ENCODE measurements at regions not wholly inside any gene's neighbourhood (a gene's known extent, or its start where the extent isn't known, plus 50 kb on each side); places are given as distances from the start of the nearest gene placed in this dataset.
"Not testable (repeated sequence)": the region's sequence is repeated elsewhere in the genome, so short reads cannot be mapped to it uniquely, and the experiment has no call there.

DNA sequence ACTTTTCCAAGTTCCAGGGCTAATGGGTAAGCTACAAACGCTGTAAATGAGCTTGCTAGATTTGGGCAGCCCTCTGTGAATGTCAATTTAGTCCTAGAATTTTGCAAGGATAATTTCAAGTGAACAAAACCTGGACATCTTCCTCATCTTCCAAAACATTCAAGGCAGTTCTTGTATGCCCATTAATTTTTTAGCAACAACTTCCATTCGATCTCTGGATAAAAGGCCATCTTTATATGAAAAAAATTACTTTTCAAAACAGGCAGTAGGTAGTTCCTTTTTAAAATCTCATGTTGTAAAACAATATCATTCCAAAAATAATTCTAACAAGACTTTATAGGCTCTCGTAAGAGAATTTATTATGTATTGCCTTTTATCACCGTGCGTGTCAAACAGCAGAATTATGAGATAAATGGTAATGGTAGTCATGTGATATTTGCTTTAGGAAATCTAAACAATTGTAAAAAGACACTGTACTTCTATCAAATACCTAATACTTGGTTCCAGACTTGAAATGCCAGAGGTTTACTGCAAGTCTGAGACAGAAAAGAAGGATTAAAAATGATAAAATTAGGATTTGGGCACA lies 143.7 kb upstream of the NRP1 start:
- WGBS, 2 donors, result 91 to 93% methylated on average over 5 of the region's 5 CpGs
- intact Hi-C loops (cut with DNase I), result no loop called here

DNA sequence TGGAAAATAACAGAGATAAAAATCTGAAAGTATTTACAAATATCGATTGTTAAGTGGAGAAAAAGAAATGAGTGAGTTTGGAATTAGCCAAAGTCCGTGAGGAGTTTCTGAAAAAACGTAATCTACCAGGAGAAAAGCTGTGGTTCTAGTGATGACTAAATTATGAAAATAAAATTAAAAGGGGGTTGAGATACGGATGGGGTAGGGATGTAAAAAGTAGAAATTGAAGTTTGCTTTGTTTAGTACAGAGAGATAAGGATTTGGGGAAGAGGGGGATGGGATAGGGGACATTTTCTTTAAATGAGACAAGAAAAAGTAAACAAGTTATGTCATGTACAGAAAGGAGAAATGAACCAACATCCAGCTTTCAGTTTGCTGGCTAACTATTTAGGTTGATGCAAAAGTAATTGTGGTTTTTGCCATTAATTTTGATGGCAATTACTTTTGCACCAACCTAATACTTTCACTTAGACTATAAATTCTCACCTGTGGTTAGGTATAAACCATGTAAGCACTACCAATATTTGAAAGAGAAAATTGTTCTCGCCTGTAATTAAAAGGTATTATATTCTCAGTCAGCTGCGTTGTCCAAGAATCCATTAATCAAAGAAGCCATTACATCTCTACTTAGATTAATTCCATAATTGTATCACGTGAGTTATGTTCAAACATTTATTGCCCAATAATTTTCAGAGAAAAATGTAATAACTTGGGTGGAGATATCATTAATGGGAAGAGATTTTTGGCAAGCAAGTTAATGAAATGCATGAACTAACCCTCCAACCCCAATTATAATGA lies 143.0 kb upstream of the NRP1 start:
- H3K27me3 ChIP-seq, result no peaks in the 10 kb centered on the region
- no peaks in the 10 kb centered on the region for H3K36me3 ChIP-seq
- H3K4me3 ChIP-seq, result no peak overlapping the region
- intact Hi-C loops (cut with DNase I), result no loop called here
- 92 to 93% methylated on average over 7 of the region's 7 CpGs for WGBS, 2 donors
- peaks cover 0 to 4% (median 0%) of the 10 kb centered on the region in 9 donors for H3K4me1 ChIP-seq
- no peaks in the 10 kb centered on the region for H3K9me3 ChIP-seq
- DNase-seq, result no peak
- no peak overlapping the region for H3K27ac ChIP-seq
- TF ChIP-seq, protein P1, sequence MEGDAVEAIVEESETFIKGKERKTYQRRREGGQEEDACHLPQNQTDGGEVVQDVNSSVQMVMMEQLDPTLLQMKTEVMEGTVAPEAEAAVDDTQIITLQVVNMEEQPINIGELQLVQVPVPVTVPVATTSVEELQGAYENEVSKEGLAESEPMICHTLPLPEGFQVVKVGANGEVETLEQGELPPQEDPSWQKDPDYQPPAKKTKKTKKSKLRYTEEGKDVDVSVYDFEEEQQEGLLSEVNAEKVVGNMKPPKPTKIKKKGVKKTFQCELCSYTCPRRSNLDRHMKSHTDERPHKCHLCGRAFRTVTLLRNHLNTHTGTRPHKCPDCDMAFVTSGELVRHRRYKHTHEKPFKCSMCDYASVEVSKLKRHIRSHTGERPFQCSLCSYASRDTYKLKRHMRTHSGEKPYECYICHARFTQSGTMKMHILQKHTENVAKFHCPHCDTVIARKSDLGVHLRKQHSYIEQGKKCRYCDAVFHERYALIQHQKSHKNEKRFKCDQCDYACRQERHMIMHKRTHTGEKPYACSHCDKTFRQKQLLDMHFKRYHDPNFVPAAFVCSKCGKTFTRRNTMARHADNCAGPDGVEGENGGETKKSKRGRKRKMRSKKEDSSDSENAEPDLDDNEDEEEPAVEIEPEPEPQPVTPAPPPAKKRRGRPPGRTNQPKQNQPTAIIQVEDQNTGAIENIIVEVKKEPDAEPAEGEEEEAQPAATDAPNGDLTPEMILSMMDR (IDR thresholded peaks at IDR 0.05), result no peak
- ATAC-seq, result no peak

More for the DNA sequence above, 143.7 kb upstream of the NRP1 start:
- TF ChIP-seq, protein P1 (IDR thresholded peaks at IDR 0.05), result no peak
- peaks cover 0 to 11% (median 0%) of the 10 kb centered on the region in 9 donors for H3K4me1 ChIP-seq
- no peak for ATAC-seq
- H3K27ac ChIP-seq, result no peak overlapping the region
- no peak overlapping the region for H3K4me3 ChIP-seq
- H3K9me3 ChIP-seq, result no peaks in the 10 kb centered on the region
- H3K27me3 ChIP-seq, result no peaks in the 10 kb centered on the region
- no peaks in the 10 kb centered on the region for H3K36me3 ChIP-seq
- DNase-seq, result no peak

DNA sequence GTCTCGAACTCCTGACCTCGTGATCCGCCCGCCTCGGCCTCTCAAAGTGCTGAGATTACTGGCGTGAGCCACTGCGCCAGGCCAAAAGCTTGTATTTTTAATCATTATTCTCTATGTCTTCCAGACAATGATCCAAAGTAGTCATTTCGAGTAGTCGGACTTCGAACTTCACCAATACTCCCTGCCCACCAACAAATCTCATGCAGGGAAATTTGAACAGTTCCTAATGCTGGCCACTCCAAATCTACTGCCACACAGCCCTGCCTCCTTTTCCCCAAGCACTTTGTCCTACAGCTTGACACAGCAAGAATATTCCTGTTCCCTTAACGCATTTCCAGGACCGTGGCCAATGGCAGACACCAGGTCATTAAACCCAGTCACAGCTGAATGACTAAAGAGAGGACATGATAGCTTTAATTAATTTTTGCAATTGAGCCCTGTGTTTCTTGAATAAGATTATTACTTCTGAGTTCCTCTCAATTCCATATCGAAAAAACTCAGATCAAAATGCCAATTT lies 142.3 kb upstream of the NRP1 start:
- H3K4me1 ChIP-seq, result peaks cover 0 to 4% (median 0%) of the 10 kb centered on the region in 9 donors
- ATAC-seq (peak; percentile 42 to 90 (median 75)), DNase-seq (peak in 1 of 2 donors; percentile 40)
- 88 to 90% methylated on average over 13 of the region's 13 CpGs for WGBS, 2 donors
- no peaks in the 10 kb centered on the region for H3K36me3 ChIP-seq
- H3K27ac ChIP-seq, result no peak overlapping the region
- H3K4me3 ChIP-seq, result no peak overlapping the region
- no peaks in the 10 kb centered on the region for H3K9me3 ChIP-seq
- TF ChIP-seq, protein P1 (IDR thresholded peaks at IDR 0.05), result no peak
- no peaks in the 10 kb centered on the region for H3K27me3 ChIP-seq
- intact Hi-C loops (cut with DNase I), result no loop called here

DNA sequence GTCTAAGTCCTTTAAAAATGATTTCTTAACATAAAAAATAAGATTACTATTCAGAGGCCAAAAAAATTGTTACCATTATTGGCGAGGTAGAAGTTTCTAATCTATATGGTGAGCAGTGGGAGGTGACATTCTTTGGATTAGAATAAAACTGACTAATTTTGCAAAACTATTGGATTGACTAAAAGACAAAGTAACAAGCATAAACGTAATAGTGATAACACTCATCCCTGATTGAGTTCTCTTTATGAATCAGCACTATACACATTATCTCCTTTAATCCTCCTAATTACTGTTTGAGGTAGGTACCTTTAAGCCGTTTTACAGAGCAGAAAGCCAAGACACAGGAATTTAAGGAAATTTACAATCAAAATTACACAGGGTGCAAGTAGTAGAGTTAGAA lies 139.2 kb upstream of the NRP1 start:
- 92 to 93% methylated on average over 3 of the region's 3 CpGs for WGBS, 2 donors
- Histone ChIP-seq H3K4me3 (no peak overlapping the region), H3K27me3 (no peaks in the 10 kb centered on the region), H3K9me3 (no peaks in the 10 kb centered on the region), H3K4me1 (peaks cover 0 to 4% (median 0%) of the 10 kb centered on the region in 9 donors), H3K27ac (no peak overlapping the region), H3K36me3 (no peaks in the 10 kb centered on the region)
- no peak for DNase-seq
- TF ChIP-seq, protein P1 (IDR thresholded peaks at IDR 0.05), result no peak
- intact Hi-C loops (cut with DNase I), result no loop called here
- no peak for ATAC-seq

DNA sequence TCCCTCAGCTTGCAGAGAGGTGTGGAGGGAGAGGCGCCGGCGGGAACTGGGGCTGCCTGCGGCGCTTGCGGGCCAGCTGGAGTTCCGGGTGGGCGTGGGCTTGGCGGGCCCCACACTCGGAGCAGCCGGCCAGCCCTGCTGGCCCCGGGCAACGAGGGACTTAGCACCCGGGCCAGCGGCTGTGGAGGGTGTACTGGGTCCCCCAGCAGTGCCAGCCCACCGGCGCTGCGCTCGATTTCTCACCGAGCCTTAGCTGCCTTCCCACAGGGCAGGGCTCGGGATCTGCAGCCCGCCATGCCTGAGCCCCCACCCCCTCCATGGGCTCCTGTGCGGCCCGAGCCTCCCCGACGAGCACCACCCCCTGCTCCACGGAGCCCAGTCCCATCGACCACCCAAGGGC lies 133.5 kb upstream of the NRP1 start:
- not testable (repeated sequence) for H3K9me3 ChIP-seq, H3K4me1 ChIP-seq, H3K36me3 ChIP-seq, ATAC-seq, H3K4me3 ChIP-seq, H3K27ac ChIP-seq, H3K27me3 ChIP-seq, DNase-seq
- 93 to 94% methylated on average over 19 to 26 of the region's 28 CpGs for WGBS, 2 donors
- intact Hi-C loops (cut with DNase I), result loop anchor here in 2 of 10 donors (10.0 kb wide), 2 partner anchors 123 to 133 kb away; partner anchors contain the start of gene NRP1 (in 1 of the 2)
